SK-N-SH treated with all-trans-retinoic acid at 6 μM for 48 hours (cell line): ENCODE measurements at regions not wholly inside any gene's neighbourhood (a gene's known extent, or its start where the extent isn't known, plus 50 kb on each side); places are given as distances from the start of the nearest gene placed in this dataset.

Experiments
- ATAC-seq: fragments of 200-7000 bp; cut with Tn5 transposase; 3 replicates; pipeline ENCODE4 v1.9.1; 2020; ENCODE audit warnings: mild to moderate bottlenecking, moderate library complexity
- ESRRG ChIP-seq: fragments of 250-450 bp; sonication (Bioruptor Pico); IDR thresholded peaks from 2 replicates; pipeline ENCODE4 v1.6.1; 2021; ENCODE audit warnings: mild to moderate bottlenecking
- GLIS3 ChIP-seq: fragments of 250-450 bp; sonication (Bioruptor Pico); IDR thresholded peaks from 2 replicates; pipeline ENCODE4 v1.5.0; 2020; ENCODE audit warnings: mild to moderate bottlenecking, moderate library complexity
- ISL1 ChIP-seq: fragments of 250-450 bp; sonication (Bioruptor Pico); IDR thresholded peaks from 2 replicates; pipeline ENCODE4 v2.1.2; 2022; ENCODE audit warnings: mild to moderate bottlenecking, moderate library complexity
- PATZ1 ChIP-seq: fragments of 250-450 bp; sonication (Bioruptor Pico); IDR thresholded peaks from 2 replicates; pipeline ENCODE4 v1.8.0; 2020; ENCODE audit warnings: mild to moderate bottlenecking, moderate library complexity, borderline replicate concordance
- POU6F1 ChIP-seq: fragments of 250-450 bp; sonication (Bioruptor Pico); IDR thresholded peaks from 2 replicates; pipeline ENCODE4 v1.8.0; 2021; ENCODE audit warnings: low read depth, mild to moderate bottlenecking, moderate library complexity, borderline replicate concordance
- SNAI2 ChIP-seq: fragments of 250-450 bp; sonication (Bioruptor Pico); IDR thresholded peaks from 2 replicates; pipeline ENCODE4 v1.5.0; 2020; ENCODE audit warnings: mild to moderate bottlenecking, moderate library complexity
- TCF4 ChIP-seq: fragments of 250-450 bp; sonication (Bioruptor Pico); IDR thresholded peaks from 2 replicates; pipeline ENCODE4 v1.8.0; 2021; ENCODE audit warnings: mild to moderate bottlenecking, moderate library complexity, borderline replicate concordance
- TSHZ2 ChIP-seq: fragments of 250-450 bp; sonication (Bioruptor Pico); IDR thresholded peaks from 2 replicates; pipeline ENCODE4 v1.5.0; 2020; ENCODE audit warnings: mild to moderate bottlenecking, moderate library complexity
- ZC3H10 ChIP-seq: fragments of 250-450 bp; sonication (Bioruptor Pico); IDR thresholded peaks from 2 replicates; pipeline ENCODE4 v1.5.1; 2021; ENCODE audit warnings: mild to moderate bottlenecking, moderate library complexity
- ZNF565 ChIP-seq: fragments of 450-650 bp; formaldehyde crosslinking; conservative IDR thresholded peaks from 2 replicates; pipeline ENCODE4 v1.5.0; 2020; ENCODE audit warnings: low read depth, mild to moderate bottlenecking, moderate library complexity
- ZNF70 ChIP-seq: fragments of 450-650 bp; formaldehyde crosslinking; IDR thresholded peaks from 2 replicates; pipeline ENCODE4 v1.5.0; 2020; ENCODE audit warnings: mild to moderate bottlenecking, moderate library complexity
- ZNF8 ChIP-seq: fragments of 450-650 bp; formaldehyde crosslinking; IDR thresholded peaks from 2 replicates; pipeline ENCODE4 v1.5.0; 2020; ENCODE audit warnings: mild to moderate bottlenecking, moderate library complexity

- no peak for TF ChIP-seq PATZ1 (CRISPR knock-in tag)
- no peak for TF ChIP-seq TCF4 (CRISPR knock-in tag)
- TF ChIP-seq ZNF8 = no peak
- no peak for TF ChIP-seq POU6F1 (CRISPR knock-in tag)
- TF ChIP-seq ZC3H10 (CRISPR knock-in tag) = no peak
- TF ChIP-seq ZNF70 (CRISPR knock-in tag) = no peak
- TF ChIP-seq, all 23 proteins: peak for 0
Observed at GRCh38 chr16:19938536-19938935, 53.9 kb upstream of the GPRC5B start (continued).

GRCh38 chr16:19936441-19936840 is 51.8 kb upstream of the GPRC5B start:
- ATAC-seq = no peak
- TF ChIP-seq GLIS3 (CRISPR knock-in tag) (no peak), TSHZ2 (CRISPR knock-in tag) (no peak), ISL1 (CRISPR knock-in tag) (no peak), SNAI2 (CRISPR knock-in tag) (no peak)

- TF ChIP-seq ZNF565 (CRISPR knock-in tag) (no peak), ESRRG (CRISPR knock-in tag) (no peak), TSHZ2 (CRISPR knock-in tag) (no peak), ZNF70 (CRISPR knock-in tag) (no peak)
- ATAC-seq = no peak
Observed at GRCh38 chr16:19935694-19936093, 51.0 kb upstream of the GPRC5B start.
